ENCODE measurements at regions not wholly inside any gene's neighbourhood (a gene's known extent, or its start where the extent isn't known, plus 50 kb on each side); places are given as distances from the start of the nearest gene placed in this dataset.

GRCh38 chr5:156103155-156103885, 223.6 kb upstream of the SGCD start:
- no peak for DNase-seq

GRCh38 chr5:156109317-156110023, 217.5 kb upstream of the SGCD start:
- no peak for DNase-seq

GRCh38 chr5:156119692-156120091, 207.3 kb upstream of the SGCD start:
- DNase-seq, result no peak

- no peak for DNase-seq
These were observed 206.2 kb upstream of the SGCD start for GRCh38 chr5:156120777-156121176.

- DNase-seq, result no peak
These were observed 205.7 kb upstream of the SGCD start for GRCh38 chr5:156121234-156121633.

GRCh38 chr5:156121882-156122281, 205.1 kb upstream of the SGCD start:
- DNase-seq, result no peak

- no peak for DNase-seq
These were observed 202.3 kb upstream of the SGCD start for GRCh38 chr5:156124708-156125107.

- DNase-seq, result no peak
These were observed 201.8 kb upstream of the SGCD start for GRCh38 chr5:156125118-156125517.

- no peak for DNase-seq
These were observed 200.2 kb upstream of the SGCD start for GRCh38 chr5:156126716-156127115.

GRCh38 chr5:156128026-156128425, 198.9 kb upstream of the SGCD start:
- DNase-seq, result no peak

- no peak for DNase-seq
These were observed 192.7 kb upstream of the SGCD start for GRCh38 chr5:156134216-156134615.

GRCh38 chr5:156135531-156135930, 191.4 kb upstream of the SGCD start:
- DNase-seq, result no peak

- no peak for DNase-seq
These were observed 189.7 kb upstream of the SGCD start for GRCh38 chr5:156137071-156137869.

GRCh38 chr5:156142867-156143266, 184.1 kb upstream of the SGCD start:
- DNase-seq, result no peak

- DNase-seq, result no peak
These were observed 179.6 kb upstream of the SGCD start for GRCh38 chr5:156147261-156147943.

- DNase-seq, result no peak
These were observed 179.0 kb upstream of the SGCD start for GRCh38 chr5:156147944-156148285.

- no peak for DNase-seq
These were observed 178.7 kb upstream of the SGCD start for GRCh38 chr5:156148301-156148700.

GRCh38 chr5:156149213-156149612, 177.8 kb upstream of the SGCD start:
- no peak for DNase-seq

GRCh38 chr5:156153602-156154001, 173.4 kb upstream of the SGCD start:
- DNase-seq, result no peak

- no peak for DNase-seq
These were observed 172.2 kb upstream of the SGCD start for GRCh38 chr5:156154757-156155156.

- no peak for DNase-seq
These were observed 171.4 kb upstream of the SGCD start for GRCh38 chr5:156155598-156155997.

- no peak for DNase-seq
These were observed 162.7 kb upstream of the SGCD start for GRCh38 chr5:156164306-156164705.

- no peak for DNase-seq
These were observed 157.5 kb upstream of the SGCD start for GRCh38 chr5:156169495-156169894.

Data from MV-4-11 (cell line).